Parathyroid adenoma (tissue), 2 donors: ENCODE measurements at regions not wholly inside any gene's neighbourhood (a gene's known extent, or its start where the extent isn't known, plus 50 kb on each side); places are given as distances from the start of the nearest gene placed in this dataset.

Experiments
- H2AFZ ChIP-seq: fragments of 300-600 bp; sonication (generic); one replicate; pipeline ENCODE4 v1.7.0; 2017; ENCODE audit warnings: antibody characterized with exemption, mild to moderate bottlenecking
- H3K27ac ChIP-seq: fragments of 300-600 bp; sonication (generic); one replicate; pipeline ENCODE4 v1.7.0; 2017
- H3K27me3 ChIP-seq: fragments of 300-600 bp; sonication (generic); one replicate; pipeline ENCODE4 v1.7.0; 2017; ENCODE audit warnings: low read length; ENCODE audit not compliant: control insufficient read depth, insufficient read depth
- H3K36me3 ChIP-seq: fragments of 300-600 bp; sonication (generic); one replicate; pipeline ENCODE4 v1.7.0; 2017; ENCODE audit warnings: low read length; ENCODE audit not compliant: control insufficient read depth, insufficient read depth
- H3K4me1 ChIP-seq: fragments of 300-600 bp; sonication (generic); one replicate; pipeline ENCODE4 v1.7.0; 2017; ENCODE audit warnings: control low read depth
- H3K4me2 ChIP-seq: fragments of 300-600 bp; sonication (generic); one replicate; pipeline ENCODE4 v1.7.0; 2017; ENCODE audit warnings: low read length
- H3K4me3 ChIP-seq: fragments of 300-600 bp; sonication (generic); one replicate; pipeline ENCODE4 v1.7.0; 2017; ENCODE audit warnings: low read depth, low read length
- H3K79me2 ChIP-seq: fragments of 300-600 bp; sonication (generic); one replicate; pipeline ENCODE4 v1.7.0; 2017; ENCODE audit warnings: control low read depth
- H3K9ac ChIP-seq: fragments of 300-600 bp; sonication (generic); one replicate; pipeline ENCODE4 v1.7.0; 2017; ENCODE audit warnings: mild to moderate bottlenecking
- H3K9me3 ChIP-seq: fragments of 300-600 bp; sonication (generic); one replicate; pipeline ENCODE4 v1.7.0; 2017; ENCODE audit warnings: low read length; ENCODE audit not compliant: control insufficient read depth
- TF ChIP-seq, protein P1 (sequence below): fragments of 300-600 bp; sonication (generic); IDR thresholded peaks from one replicate; pipeline ENCODE4 v1.7.0; 2017; ENCODE audit warnings: antibody characterized with exemption, mild to moderate bottlenecking
- donor health status: primary hyperparathyroidism.

DNA sequence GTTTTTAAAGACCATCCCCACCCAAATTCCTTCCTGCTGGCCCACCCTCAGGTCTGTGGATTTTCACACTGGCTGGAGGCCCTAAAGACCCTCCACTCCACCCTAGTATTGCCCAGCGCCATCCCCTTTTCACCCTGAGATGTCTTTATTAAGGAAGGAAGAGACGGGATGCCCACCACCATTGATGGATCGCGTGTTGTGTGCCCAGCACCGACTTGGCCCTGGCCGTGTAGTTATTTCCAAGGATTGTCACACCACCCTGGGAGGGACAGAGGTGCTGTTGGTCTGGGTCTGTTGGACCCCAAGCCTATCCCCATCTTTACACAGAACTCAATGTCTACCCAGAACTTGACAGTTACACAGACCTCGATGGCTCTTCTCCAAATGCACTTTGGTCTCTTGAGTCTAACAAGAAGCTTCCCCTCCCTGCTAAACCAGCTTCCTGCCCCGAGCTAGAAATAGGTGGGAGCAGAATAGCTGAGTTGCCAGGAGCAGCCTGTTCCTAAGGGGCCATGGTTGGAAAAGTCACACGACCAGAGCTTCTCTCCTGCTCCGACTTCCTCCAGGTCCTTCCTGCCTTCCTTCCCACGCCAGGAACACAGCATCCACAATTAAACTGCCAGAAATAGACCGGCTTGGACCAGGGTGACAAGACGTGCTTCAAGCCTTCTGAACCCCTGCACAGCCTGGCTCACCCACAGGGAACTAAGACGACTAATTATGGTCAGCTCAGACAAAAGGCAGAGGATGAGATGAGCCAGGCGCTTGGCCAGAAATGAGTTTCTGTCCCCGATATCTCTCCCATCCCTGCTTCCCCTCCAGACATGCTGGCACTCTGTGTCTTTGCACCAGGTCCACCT lies 139.5 kb upstream of the CHST15 start:
- no peaks in the 10 kb centered on the region for H3K36me3 ChIP-seq
- H3K9me3 ChIP-seq, result no peaks in the 10 kb centered on the region
- TF ChIP-seq, protein P1, sequence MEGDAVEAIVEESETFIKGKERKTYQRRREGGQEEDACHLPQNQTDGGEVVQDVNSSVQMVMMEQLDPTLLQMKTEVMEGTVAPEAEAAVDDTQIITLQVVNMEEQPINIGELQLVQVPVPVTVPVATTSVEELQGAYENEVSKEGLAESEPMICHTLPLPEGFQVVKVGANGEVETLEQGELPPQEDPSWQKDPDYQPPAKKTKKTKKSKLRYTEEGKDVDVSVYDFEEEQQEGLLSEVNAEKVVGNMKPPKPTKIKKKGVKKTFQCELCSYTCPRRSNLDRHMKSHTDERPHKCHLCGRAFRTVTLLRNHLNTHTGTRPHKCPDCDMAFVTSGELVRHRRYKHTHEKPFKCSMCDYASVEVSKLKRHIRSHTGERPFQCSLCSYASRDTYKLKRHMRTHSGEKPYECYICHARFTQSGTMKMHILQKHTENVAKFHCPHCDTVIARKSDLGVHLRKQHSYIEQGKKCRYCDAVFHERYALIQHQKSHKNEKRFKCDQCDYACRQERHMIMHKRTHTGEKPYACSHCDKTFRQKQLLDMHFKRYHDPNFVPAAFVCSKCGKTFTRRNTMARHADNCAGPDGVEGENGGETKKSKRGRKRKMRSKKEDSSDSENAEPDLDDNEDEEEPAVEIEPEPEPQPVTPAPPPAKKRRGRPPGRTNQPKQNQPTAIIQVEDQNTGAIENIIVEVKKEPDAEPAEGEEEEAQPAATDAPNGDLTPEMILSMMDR, result no peak
- no peaks in the 10 kb centered on the region for H3K27me3 ChIP-seq
- no peak overlapping the region for H3K27ac ChIP-seq
- H3K79me2 ChIP-seq, result no peaks in the 10 kb centered on the region
- no peak overlapping the region for H2AFZ ChIP-seq
- H3K4me2 ChIP-seq, result no peak overlapping the region
- no peak overlapping the region for H3K9ac ChIP-seq
- H3K4me1 ChIP-seq, result no peaks in the 10 kb centered on the region
- no peak overlapping the region for H3K4me3 ChIP-seq

DNA sequence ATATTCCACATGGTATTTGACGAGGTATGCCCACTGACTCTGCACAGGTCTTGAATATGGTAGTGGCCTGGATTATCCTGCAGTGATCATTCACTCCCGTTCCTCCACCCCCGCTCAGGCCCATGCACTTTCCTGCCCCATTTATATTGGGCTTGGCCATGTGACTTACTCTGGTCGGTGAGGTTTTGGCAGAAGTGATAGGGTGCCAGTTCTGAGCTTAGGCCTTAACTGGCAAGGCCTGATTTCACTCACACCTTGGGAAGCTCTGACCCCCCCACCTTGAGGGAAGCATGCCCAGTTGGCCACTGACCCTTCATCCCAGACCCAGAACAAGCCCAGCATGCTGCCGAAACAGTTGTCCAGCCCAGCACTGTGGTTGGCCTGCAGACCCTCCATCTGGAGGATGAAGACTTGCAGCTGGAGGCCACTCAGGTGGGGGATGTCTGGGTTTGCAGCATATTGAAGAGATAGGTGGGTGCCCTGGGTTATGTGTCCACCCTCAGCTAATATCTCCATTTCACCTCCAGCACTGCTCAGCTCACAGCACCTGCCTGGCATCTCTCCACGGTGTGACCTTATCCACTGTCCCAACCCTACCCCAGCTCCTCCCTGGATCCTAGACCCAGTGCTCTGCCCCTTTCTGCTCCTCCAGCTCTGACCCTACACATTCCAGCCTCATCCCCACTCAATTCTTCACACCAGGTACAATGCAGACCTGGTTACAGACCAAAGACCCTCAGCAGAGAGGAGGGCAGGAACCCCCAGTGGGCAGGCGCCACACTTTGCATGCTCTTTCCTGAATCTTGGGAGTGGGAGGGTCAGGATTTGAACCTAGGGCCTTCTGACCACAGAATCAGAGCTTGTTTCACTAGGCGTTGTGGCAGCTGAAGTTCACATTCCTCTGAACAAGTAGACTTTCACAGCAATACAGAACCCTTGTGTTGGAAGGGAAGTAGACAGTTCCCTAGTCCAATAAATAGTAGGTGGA lies 138.1 kb upstream of the CHST15 start:
- TF ChIP-seq, protein P1, result no peak
- Histone ChIP-seq H3K79me2 (no peaks in the 10 kb centered on the region), H3K9me3 (no peaks in the 10 kb centered on the region), H3K4me2 (no peak overlapping the region), H3K36me3 (no peaks in the 10 kb centered on the region), H3K27ac (no peak overlapping the region), H3K27me3 (no peaks in the 10 kb centered on the region), H3K4me3 (no peak overlapping the region), H3K9ac (no peak overlapping the region), H2AFZ (no peak overlapping the region), H3K4me1 (no peaks in the 10 kb centered on the region)

DNA sequence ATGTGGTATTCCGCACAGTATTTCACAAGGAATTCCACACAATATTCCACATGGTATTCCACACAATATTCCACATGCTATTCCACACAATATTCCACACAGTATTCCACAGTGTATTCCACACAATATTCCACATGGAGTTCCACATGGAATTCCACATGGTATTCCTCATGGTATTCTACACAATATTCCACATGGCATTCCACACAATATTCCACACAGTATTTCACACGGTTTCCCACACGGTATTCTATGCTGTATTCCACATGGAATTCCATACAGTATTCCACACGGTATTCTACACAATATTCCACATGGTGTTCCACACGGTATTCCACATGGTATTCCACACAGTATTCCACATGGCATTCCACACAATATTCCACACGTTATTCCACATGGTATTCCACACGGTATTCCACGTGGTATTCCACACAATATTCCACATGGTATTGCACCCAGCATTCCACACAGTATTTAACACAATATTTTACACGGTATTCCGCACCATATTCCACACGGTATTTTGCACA lies 137.3 kb upstream of the CHST15 start:
- no peaks in the 10 kb centered on the region for H3K79me2 ChIP-seq
- H2AFZ ChIP-seq, result no peak overlapping the region
- no peak overlapping the region for H3K9ac ChIP-seq
- no peak overlapping the region for H3K4me3 ChIP-seq
- no peaks in the 10 kb centered on the region for H3K4me1 ChIP-seq
- H3K9me3 ChIP-seq, result no peaks in the 10 kb centered on the region
- TF ChIP-seq, protein P1, result no peak
- no peak overlapping the region for H3K27ac ChIP-seq
- H3K4me2 ChIP-seq, result no peak overlapping the region
- H3K36me3 ChIP-seq, result no peaks in the 10 kb centered on the region
- H3K27me3 ChIP-seq, result no peaks in the 10 kb centered on the region

DNA sequence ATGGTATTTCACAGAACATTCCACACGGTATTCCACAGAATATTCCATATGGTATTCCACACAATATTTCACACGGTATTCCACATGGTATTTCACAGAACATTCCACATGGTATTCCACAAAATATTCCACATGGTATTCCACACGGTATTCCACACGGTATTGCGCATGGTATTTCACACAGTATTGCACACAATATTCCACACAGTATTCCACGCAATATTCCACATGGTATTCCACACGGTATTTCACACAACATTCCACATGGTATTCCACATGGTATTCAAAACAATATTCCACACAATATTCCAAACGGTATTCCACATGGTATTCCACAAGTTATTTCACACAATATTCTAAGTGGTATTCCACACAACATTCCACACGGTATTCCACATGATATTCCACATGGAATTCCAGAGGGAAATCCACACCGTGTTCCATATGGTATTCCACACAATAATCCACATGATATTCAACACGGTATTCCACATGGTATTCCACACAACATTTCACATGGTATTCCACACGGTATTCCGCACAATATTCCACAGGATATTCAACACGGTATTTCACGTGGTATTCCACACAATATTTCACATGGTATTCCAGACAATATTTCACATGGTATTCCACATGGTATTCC lies 136.7 kb upstream of the CHST15 start:
- no peaks in the 10 kb centered on the region for H3K36me3 ChIP-seq
- TF ChIP-seq, protein P1, result no peak
- H2AFZ ChIP-seq, result no peak overlapping the region
- H3K4me1 ChIP-seq, result no peaks in the 10 kb centered on the region
- no peak overlapping the region for H3K4me3 ChIP-seq
- no peak overlapping the region for H3K9ac ChIP-seq
- no peaks in the 10 kb centered on the region for H3K27me3 ChIP-seq
- H3K9me3 ChIP-seq, result no peaks in the 10 kb centered on the region
- H3K27ac ChIP-seq, result no peak overlapping the region
- H3K79me2 ChIP-seq, result no peaks in the 10 kb centered on the region
- H3K4me2 ChIP-seq, result no peak overlapping the region
